ENCODE measurements at regions not wholly inside any gene's neighbourhood (a gene's known extent, or its start where the extent isn't known, plus 50 kb on each side); places are given as distances from the start of the nearest gene placed in this dataset.
"Not testable (repeated sequence)": the region's sequence is repeated elsewhere in the genome, so short reads cannot be mapped to it uniquely, and the experiment has no call there.

- H3K4me1 ChIP-seq (ENCODE audit: insufficient read depth, low read length, poor library complexity, severe bottlenecking) = no peaks in the 10 kb centered on the region
- no peaks in the 10 kb centered on the region for H3K27me3 ChIP-seq (replicated peaks; ENCODE audit: insufficient read depth, low read depth, low read length, poor library complexity)
- no peak for TF ChIP-seq EZH2 (IDR thresholded peaks at IDR 0.05; ENCODE audit: borderline replicate concordance, low read depth, low read length, poor library complexity, severe bottlenecking)
- TF ChIP-seq CTCF (conservative IDR thresholded peaks at IDR 0.05; ENCODE audit: low read depth, low read length) = no peak
- intact Hi-C loops (cut with micrococcal nuclease; ENCODE audit: unreplicated experiment) = no loop called here
- DNase-seq (ENCODE audit: low spot score) = no peak
- no peak overlapping the region for H3K4me3 ChIP-seq (ENCODE audit: low read depth, low read length, poor library complexity, severe bottlenecking)
- POLR2A ChIA-PET (ENCODE audit: low non-redundant PET) = no interaction called here
- no peaks in the 10 kb centered on the region for H3K9me3 ChIP-seq (ENCODE audit: low read depth, low read length, poor library complexity, severe bottlenecking)
- BruUV-seq (replicated peaks) = no TSS peak
- no peak overlapping the region for H3K27ac ChIP-seq (ENCODE audit: low read depth, low read length, poor library complexity, severe bottlenecking)
- H3K36me3 ChIP-seq (ENCODE audit: insufficient read depth, low read length, poor library complexity, severe bottlenecking) = no peaks in the 10 kb centered on the region
- CTCF ChIA-PET = no interaction called here
These were observed 409.3 kb downstream of the SRGAP2C start for GRCh38 chr1:121594096-121594495.

- intact Hi-C loops (cut with micrococcal nuclease; ENCODE audit: unreplicated experiment) = no loop called here
- POLR2A ChIA-PET (ENCODE audit: low non-redundant PET) = no interaction called here
- CTCF ChIA-PET = no interaction called here
- no peaks in the 10 kb centered on the region for H3K36me3 ChIP-seq (ENCODE audit: insufficient read depth, low read length, poor library complexity, severe bottlenecking)
- TF ChIP-seq CTCF (conservative IDR thresholded peaks at IDR 0.05; ENCODE audit: low read depth, low read length) (no peak), EZH2 (IDR thresholded peaks at IDR 0.05; ENCODE audit: borderline replicate concordance, low read depth, low read length, poor library complexity, severe bottlenecking) (no peak)
- no peaks in the 10 kb centered on the region for H3K27me3 ChIP-seq (replicated peaks; ENCODE audit: insufficient read depth, low read depth, low read length, poor library complexity)
- no peak overlapping the region for H3K4me3 ChIP-seq (ENCODE audit: low read depth, low read length, poor library complexity, severe bottlenecking)
- no peak for DNase-seq (ENCODE audit: low spot score)
- BruUV-seq (replicated peaks) = no TSS peak
- H3K4me1 ChIP-seq (ENCODE audit: insufficient read depth, low read length, poor library complexity, severe bottlenecking) = no peaks in the 10 kb centered on the region
- H3K27ac ChIP-seq (ENCODE audit: low read depth, low read length, poor library complexity, severe bottlenecking) = no peak overlapping the region
- no peaks in the 10 kb centered on the region for H3K9me3 ChIP-seq (ENCODE audit: low read depth, low read length, poor library complexity, severe bottlenecking)
These were observed 410.3 kb downstream of the SRGAP2C start for GRCh38 chr1:121595089-121595488.

- H3K9me3 ChIP-seq (ENCODE audit: low read depth, low read length, poor library complexity, severe bottlenecking); H3K27me3 ChIP-seq (replicated peaks; ENCODE audit: insufficient read depth, low read depth, low read length, poor library complexity); BruUV-seq (replicated peaks); POLR2A ChIA-PET (ENCODE audit: low non-redundant PET); H3K4me3 ChIP-seq (ENCODE audit: low read depth, low read length, poor library complexity, severe bottlenecking); DNase-seq (ENCODE audit: low spot score); intact Hi-C loops (cut with micrococcal nuclease; ENCODE audit: unreplicated experiment); H3K27ac ChIP-seq (ENCODE audit: low read depth, low read length, poor library complexity, severe bottlenecking); H3K4me1 ChIP-seq (ENCODE audit: insufficient read depth, low read length, poor library complexity, severe bottlenecking); CTCF ChIA-PET; H3K36me3 ChIP-seq (ENCODE audit: insufficient read depth, low read length, poor library complexity, severe bottlenecking): not testable (repeated sequence)
These were observed 420.2 kb downstream of the SRGAP2C start for GRCh38 chr1:121604843-121605444.

- intact Hi-C loops (cut with micrococcal nuclease; ENCODE audit: unreplicated experiment); H3K4me1 ChIP-seq (ENCODE audit: insufficient read depth, low read length, poor library complexity, severe bottlenecking); CTCF ChIA-PET; H3K4me3 ChIP-seq (ENCODE audit: low read depth, low read length, poor library complexity, severe bottlenecking); H3K36me3 ChIP-seq (ENCODE audit: insufficient read depth, low read length, poor library complexity, severe bottlenecking); H3K27me3 ChIP-seq (replicated peaks; ENCODE audit: insufficient read depth, low read depth, low read length, poor library complexity); H3K9me3 ChIP-seq (ENCODE audit: low read depth, low read length, poor library complexity, severe bottlenecking); POLR2A ChIA-PET (ENCODE audit: low non-redundant PET); DNase-seq (ENCODE audit: low spot score); H3K27ac ChIP-seq (ENCODE audit: low read depth, low read length, poor library complexity, severe bottlenecking); BruUV-seq (replicated peaks): not testable (repeated sequence)
These were observed 422.7 kb downstream of the SRGAP2C start for GRCh38 chr1:121607499-121607898.
